HL-60/S4 treated with retinoic acid at 250 ng/mL for 4 days and 3 days (cell line): ENCODE measurements at regions not wholly inside any gene's neighbourhood (a gene's known extent, or its start where the extent isn't known, plus 50 kb on each side); places are given as distances from the start of the nearest gene placed in this dataset.

Experiments
- in situ Hi-C: fragments of 300-500 bp; cut with MboI; formaldehyde crosslinking; loops from 2 replicates; pipeline ENCODE4 v1.7.0; 2022; ENCODE audit warnings: low sequenced_read_pairs

GRCh38 chr6:14719270-14719669 is 526.6 kb upstream of the JARID2 start:
- in situ Hi-C loops = loop anchor here (25.0 kb wide), 1 partner anchor 507 kb away; no protein-coding TSS in a partner anchor

GRCh38 chr6:14720411-14721102 is 525.3 kb upstream of the JARID2 start:
- in situ Hi-C loops = loop anchor here (25.0 kb wide), 1 partner anchor 508 kb away; no protein-coding TSS in a partner anchor

- in situ Hi-C loops = loop anchor here (25.0 kb wide), 1 partner anchor 509 kb away; no protein-coding TSS in a partner anchor
Observed at GRCh38 chr6:14721103-14721758, 524.6 kb upstream of the JARID2 start.

- in situ Hi-C loops = loop anchor here (25.0 kb wide), 1 partner anchor 510 kb away; no protein-coding TSS in a partner anchor
Observed at GRCh38 chr6:14722001-14722562, 523.8 kb upstream of the JARID2 start.

GRCh38 chr6:14722704-14723103 is 523.2 kb upstream of the JARID2 start:
- in situ Hi-C loops = loop anchor here (25.0 kb wide), 1 partner anchor 510 kb away; no protein-coding TSS in a partner anchor

- in situ Hi-C loops = loop anchor here (25.0 kb wide), 1 partner anchor 511 kb away; no protein-coding TSS in a partner anchor
Observed at GRCh38 chr6:14723535-14724086, 522.3 kb upstream of the JARID2 start.

- in situ Hi-C loops = loop anchor here (25.0 kb wide), 1 partner anchor 512 kb away; no protein-coding TSS in a partner anchor
Observed at GRCh38 chr6:14724549-14724948, 521.3 kb upstream of the JARID2 start.

GRCh38 chr6:14726816-14727493 is 518.9 kb upstream of the JARID2 start:
- in situ Hi-C loops = no loop called here

- in situ Hi-C loops = no loop called here
Observed at GRCh38 chr6:14727494-14728395, 518.1 kb upstream of the JARID2 start.

- in situ Hi-C loops = no loop called here
Observed at GRCh38 chr6:14728396-14729024, 517.4 kb upstream of the JARID2 start.

GRCh38 chr6:14729129-14729871 is 516.6 kb upstream of the JARID2 start:
- in situ Hi-C loops = no loop called here

GRCh38 chr6:14730654-14731053 is 515.2 kb upstream of the JARID2 start:
- in situ Hi-C loops = no loop called here

- in situ Hi-C loops = no loop called here
Observed at GRCh38 chr6:14731611-14732010, 514.3 kb upstream of the JARID2 start.

GRCh38 chr6:14732226-14732843 is 513.5 kb upstream of the JARID2 start:
- in situ Hi-C loops = no loop called here

GRCh38 chr6:14732844-14733757 is 512.8 kb upstream of the JARID2 start:
- in situ Hi-C loops = no loop called here

GRCh38 chr6:14734052-14734415 is 511.8 kb upstream of the JARID2 start:
- in situ Hi-C loops = no loop called here
